DMS 273 (cell line): ENCODE measurements at regions not wholly inside any gene's neighbourhood (a gene's known extent, or its start where the extent isn't known, plus 50 kb on each side); places are given as distances from the start of the nearest gene placed in this dataset.
"Not testable (repeated sequence)": the region's sequence is repeated elsewhere in the genome, so short reads cannot be mapped to it uniquely, and the experiment has no call there.

ENCODE experiments used
- DNase-seq: peaks from one replicate; lab custom pipeline; 2025; ENCODE audit not compliant: unreplicated experiment; lab: John Stamatoyannopoulos, UW

- DNase-seq, result not testable (repeated sequence)
These were observed 52.5 kb downstream of the KIAA0408 start for GRCh38 chr6:127406722-127407121.

GRCh38 chr6:127406122-127406521, 53.1 kb downstream of the KIAA0408 start:
- no peak for DNase-seq

GRCh38 chr6:127404594-127405178, 54.5 kb downstream of the KIAA0408 start:
- no peak for DNase-seq

GRCh38 chr6:127404133-127404532, 55.1 kb downstream of the KIAA0408 start:
- no peak for DNase-seq

GRCh38 chr6:127403636-127404035, 55.6 kb downstream of the KIAA0408 start:
- DNase-seq, result no peak

GRCh38 chr6:127402890-127403617, 56.1 kb downstream of the KIAA0408 start:
- no peak for DNase-seq

GRCh38 chr6:127397729-127398630, 54.6 kb upstream of the ECHDC1 start:
- peak; percentile 63 for DNase-seq

GRCh38 chr6:127397171-127397597, 53.8 kb upstream of the ECHDC1 start:
- DNase-seq, result peak; percentile 95
